Neural crest cell (in vitro differentiated cells): ENCODE measurements at regions not wholly inside any gene's neighbourhood (a gene's known extent, or its start where the extent isn't known, plus 50 kb on each side); places are given as distances from the start of the nearest gene placed in this dataset.

Source experiments
- DNase-seq: peaks from one replicate; pipeline ENCODE4 v3.0.0; 2021; ENCODE audit warnings: low read depth, mixed read lengths, low spot score
- H3K27ac Mint-ChIP-seq: one replicate; pipeline ENCODE4 v1.8.0; 2021; ENCODE audit warnings: mild to moderate bottlenecking, mixed read lengths; ENCODE audit not compliant: unreplicated experiment
- H3K27me3 Mint-ChIP-seq: 2 replicates; pipeline ENCODE4 v1.8.0; 2021; ENCODE audit warnings: low read depth, mild to moderate bottlenecking, mixed read lengths
- H3K36me3 Mint-ChIP-seq: 2 replicates; pipeline ENCODE4 v1.8.0; 2021; ENCODE audit warnings: low read depth, mild to moderate bottlenecking, mixed read lengths
- H3K4me1 Mint-ChIP-seq: 2 replicates; pipeline ENCODE4 v1.8.0; 2021; ENCODE audit warnings: mixed read lengths
- H3K4me3 Mint-ChIP-seq: one replicate; pipeline ENCODE4 v1.8.0; 2021; ENCODE audit warnings: mild to moderate bottlenecking, mixed read lengths
- H3K9me3 Mint-ChIP-seq: 2 replicates; pipeline ENCODE4 v1.8.0; 2021; ENCODE audit warnings: mixed read lengths
- CTCF ChIP-seq: fragments of 200-600 bp; sonication (generic); conservative IDR thresholded peaks from 2 replicates; pipeline ENCODE4 v1.5.0; 2021; ENCODE audit warnings: antibody characterized with exemption, mild to moderate bottlenecking

- H3K4me3 Mint-ChIP-seq = no peak overlapping the region
- no peak for DNase-seq
- no peaks in the 10 kb centered on the region for H3K9me3 Mint-ChIP-seq
- TF ChIP-seq CTCF = no peak
- no peaks in the 10 kb centered on the region for H3K4me1 Mint-ChIP-seq
- H3K27me3 Mint-ChIP-seq = no peaks in the 10 kb centered on the region
- no peak overlapping the region for H3K27ac Mint-ChIP-seq
- no peaks in the 10 kb centered on the region for H3K36me3 Mint-ChIP-seq
Measured at GRCh38 chr6:121963826-121964225, 435.6 kb upstream of the HSF2 start.

GRCh38 chr6:121965739-121966138, 433.7 kb upstream of the HSF2 start:
- Mint-ChIP-seq H3K27ac (no peak overlapping the region), H3K9me3 (no peaks in the 10 kb centered on the region)

GRCh38 chr6:121967631-121968030, 431.8 kb upstream of the HSF2 start:
- Mint-ChIP-seq H3K9me3 (no peaks in the 10 kb centered on the region), H3K4me3 (no peak overlapping the region), H3K27ac (no peak overlapping the region), H3K4me1 (no peaks in the 10 kb centered on the region), H3K36me3 (no peaks in the 10 kb centered on the region), H3K27me3 (no peaks in the 10 kb centered on the region)
- no peak for TF ChIP-seq CTCF
- no peak for DNase-seq

More at GRCh38 chr6:121965739-121966138, 433.7 kb upstream of the HSF2 start:
- DNase-seq = no peak
- TF ChIP-seq CTCF = no peak
- Mint-ChIP-seq H3K4me1 (no peaks in the 10 kb centered on the region), H3K4me3 (no peak overlapping the region), H3K27me3 (no peaks in the 10 kb centered on the region), H3K36me3 (no peaks in the 10 kb centered on the region)

- Mint-ChIP-seq H3K4me3 (no peak overlapping the region), H3K27me3 (no peaks in the 10 kb centered on the region), H3K9me3 (peaks cover 2% of the 10 kb centered on the region), H3K36me3 (no peaks in the 10 kb centered on the region), H3K27ac (no peak overlapping the region), H3K4me1 (no peaks in the 10 kb centered on the region)
- no peak for TF ChIP-seq CTCF
- DNase-seq = no peak
Measured at GRCh38 chr6:121971931-121972335, 427.5 kb upstream of the HSF2 start.

- Mint-ChIP-seq H3K4me1 (no peaks in the 10 kb centered on the region), H3K36me3 (peaks cover 4% of the 10 kb centered on the region), H3K9me3 (peaks cover 4% of the 10 kb centered on the region), H3K27ac (no peak overlapping the region), H3K4me3 (no peak overlapping the region), H3K27me3 (no peaks in the 10 kb centered on the region)
- no peak for DNase-seq
- no peak for TF ChIP-seq CTCF
Measured at GRCh38 chr6:121984956-121985355, 414.5 kb upstream of the HSF2 start.

GRCh38 chr6:121993362-121993761, 406.1 kb upstream of the HSF2 start:
- TF ChIP-seq CTCF = no peak
- Mint-ChIP-seq H3K27me3 (no peaks in the 10 kb centered on the region), H3K4me3 (no peak overlapping the region), H3K27ac (no peak overlapping the region), H3K9me3 (no peaks in the 10 kb centered on the region), H3K4me1 (no peaks in the 10 kb centered on the region), H3K36me3 (peaks cover 2% of the 10 kb centered on the region)
- no peak for DNase-seq
